Vagina (tissue), 2 donors: ENCODE measurements at regions not wholly inside any gene's neighbourhood (a gene's known extent, or its start where the extent isn't known, plus 50 kb on each side); places are given as distances from the start of the nearest gene placed in this dataset.

Source experiments
- POLR2A ChIP-seq, 2 donors: fragments of 450-650 bp; IDR thresholded peaks; one replicate each; pipeline ENCODE4 v1.6.1; 2017; ENCODE audit warnings: antibody characterized with exemption in 2 of 2, mild to moderate bottlenecking in 2 of 2, moderate library complexity in 2 of 2
- POLR2AphosphoS5 ChIP-seq, 2 donors: sonication (generic); formaldehyde crosslinking; IDR thresholded peaks; one replicate each; pipeline ENCODE4 v1.9.0; 2017; ENCODE audit warnings: antibody characterized with exemption in 2 of 2, mild to moderate bottlenecking in 2 of 2, low read depth in 1 of 2; ENCODE audit not compliant: insufficient read depth in 1 of 2
- TF ChIP-seq, protein P1 (sequence below), 3 experiments: fragments of 450-650 bp in 2 of 3; fragments of 200-600 bp in 1 of 3; sonication (generic) in 1 of 3; IDR thresholded peaks; one replicate each; pipeline ENCODE4 v1.5.1; 2017 to 2019; ENCODE audit warnings: antibody characterized with exemption in 3 of 3, mild to moderate bottlenecking in 2 of 3, moderate library complexity in 2 of 3

DNA sequence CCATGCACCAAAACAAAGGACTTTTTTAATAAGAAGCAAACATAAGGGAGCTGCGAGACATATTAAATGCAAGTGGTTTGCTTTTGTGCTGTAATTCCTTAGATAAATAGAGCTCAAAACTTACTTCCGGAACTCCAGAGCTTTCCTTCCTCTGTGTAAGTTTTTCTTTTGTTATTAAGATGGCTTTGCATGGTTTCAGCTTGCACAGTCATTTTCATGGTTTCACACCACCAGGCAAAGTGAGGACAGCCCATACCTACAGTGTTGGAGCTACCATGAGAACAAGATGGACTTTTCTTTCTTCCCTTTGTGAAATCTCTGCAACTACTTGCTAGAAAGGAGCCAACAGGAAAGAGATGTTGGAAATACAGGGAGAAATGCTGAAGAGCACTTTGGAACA is 368.0 kb downstream of the SETD4 start:
- TF ChIP-seq, protein P1, sequence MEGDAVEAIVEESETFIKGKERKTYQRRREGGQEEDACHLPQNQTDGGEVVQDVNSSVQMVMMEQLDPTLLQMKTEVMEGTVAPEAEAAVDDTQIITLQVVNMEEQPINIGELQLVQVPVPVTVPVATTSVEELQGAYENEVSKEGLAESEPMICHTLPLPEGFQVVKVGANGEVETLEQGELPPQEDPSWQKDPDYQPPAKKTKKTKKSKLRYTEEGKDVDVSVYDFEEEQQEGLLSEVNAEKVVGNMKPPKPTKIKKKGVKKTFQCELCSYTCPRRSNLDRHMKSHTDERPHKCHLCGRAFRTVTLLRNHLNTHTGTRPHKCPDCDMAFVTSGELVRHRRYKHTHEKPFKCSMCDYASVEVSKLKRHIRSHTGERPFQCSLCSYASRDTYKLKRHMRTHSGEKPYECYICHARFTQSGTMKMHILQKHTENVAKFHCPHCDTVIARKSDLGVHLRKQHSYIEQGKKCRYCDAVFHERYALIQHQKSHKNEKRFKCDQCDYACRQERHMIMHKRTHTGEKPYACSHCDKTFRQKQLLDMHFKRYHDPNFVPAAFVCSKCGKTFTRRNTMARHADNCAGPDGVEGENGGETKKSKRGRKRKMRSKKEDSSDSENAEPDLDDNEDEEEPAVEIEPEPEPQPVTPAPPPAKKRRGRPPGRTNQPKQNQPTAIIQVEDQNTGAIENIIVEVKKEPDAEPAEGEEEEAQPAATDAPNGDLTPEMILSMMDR (IDR thresholded peaks at IDR 0.05), result no peak
- no peak for TF ChIP-seq POLR2A (IDR thresholded peaks at IDR 0.05)
- no peak for TF ChIP-seq POLR2AphosphoS5 (IDR thresholded peaks at IDR 0.05; ENCODE audit: insufficient read depth in 1 of 2, low read depth in 1 of 2)
